Parathyroid adenoma (tissue), 2 donors: ENCODE measurements at regions not wholly inside any gene's neighbourhood (a gene's known extent, or its start where the extent isn't known, plus 50 kb on each side); places are given as distances from the start of the nearest gene placed in this dataset.
"Not testable (repeated sequence)": the region's sequence is repeated elsewhere in the genome, so short reads cannot be mapped to it uniquely, and the experiment has no call there.

ENCODE experiments used
- H2AFZ ChIP-seq: fragments of 300-600 bp; sonication (generic); one replicate; pipeline ENCODE4 v1.7.0; 2017; ENCODE audit warnings: antibody characterized with exemption, mild to moderate bottlenecking
- H3K27ac ChIP-seq: fragments of 300-600 bp; sonication (generic); one replicate; pipeline ENCODE4 v1.7.0; 2017
- H3K27me3 ChIP-seq: fragments of 300-600 bp; sonication (generic); one replicate; pipeline ENCODE4 v1.7.0; 2017; ENCODE audit warnings: low read length; ENCODE audit not compliant: control insufficient read depth, insufficient read depth
- H3K36me3 ChIP-seq: fragments of 300-600 bp; sonication (generic); one replicate; pipeline ENCODE4 v1.7.0; 2017; ENCODE audit warnings: low read length; ENCODE audit not compliant: control insufficient read depth, insufficient read depth
- H3K4me1 ChIP-seq: fragments of 300-600 bp; sonication (generic); one replicate; pipeline ENCODE4 v1.7.0; 2017; ENCODE audit warnings: control low read depth
- H3K4me2 ChIP-seq: fragments of 300-600 bp; sonication (generic); one replicate; pipeline ENCODE4 v1.7.0; 2017; ENCODE audit warnings: low read length
- H3K4me3 ChIP-seq: fragments of 300-600 bp; sonication (generic); one replicate; pipeline ENCODE4 v1.7.0; 2017; ENCODE audit warnings: low read depth, low read length
- H3K79me2 ChIP-seq: fragments of 300-600 bp; sonication (generic); one replicate; pipeline ENCODE4 v1.7.0; 2017; ENCODE audit warnings: control low read depth
- H3K9ac ChIP-seq: fragments of 300-600 bp; sonication (generic); one replicate; pipeline ENCODE4 v1.7.0; 2017; ENCODE audit warnings: mild to moderate bottlenecking
- H3K9me3 ChIP-seq: fragments of 300-600 bp; sonication (generic); one replicate; pipeline ENCODE4 v1.7.0; 2017; ENCODE audit warnings: low read length; ENCODE audit not compliant: control insufficient read depth
- CTCF ChIP-seq: fragments of 300-600 bp; sonication (generic); IDR thresholded peaks from one replicate; pipeline ENCODE4 v1.7.0; 2017; ENCODE audit warnings: antibody characterized with exemption, mild to moderate bottlenecking
- donor health status: primary hyperparathyroidism.

GRCh38 chr2:187693923-187694322 is 139.7 kb upstream of the TFPI start:
- Histone ChIP-seq H3K9me3 (no peaks in the 10 kb centered on the region), H3K9ac (no peak overlapping the region), H3K27me3 (no peaks in the 10 kb centered on the region), H3K4me1 (no peaks in the 10 kb centered on the region), H3K27ac (no peak overlapping the region), H3K79me2 (no peaks in the 10 kb centered on the region), H3K36me3 (no peaks in the 10 kb centered on the region), H2AFZ (no peak overlapping the region), H3K4me2 (no peak overlapping the region), H3K4me3 (no peak overlapping the region)
- no peak for TF ChIP-seq CTCF

- H2AFZ ChIP-seq, result not testable (repeated sequence)
These were observed 142.4 kb upstream of the TFPI start for GRCh38 chr2:187696644-187697043.

GRCh38 chr2:187698374-187699110 is 144.3 kb upstream of the TFPI start:
- Histone ChIP-seq H3K9me3 (no peaks in the 10 kb centered on the region), H3K27ac (no peak overlapping the region), H3K79me2 (no peaks in the 10 kb centered on the region), H3K9ac (no peak overlapping the region), H2AFZ (no peak overlapping the region), H3K27me3 (no peaks in the 10 kb centered on the region), H3K4me1 (no peaks in the 10 kb centered on the region), H3K4me2 (no peak overlapping the region), H3K4me3 (no peak overlapping the region), H3K36me3 (no peaks in the 10 kb centered on the region)
- TF ChIP-seq CTCF, result no peak

More at GRCh38 chr2:187696644-187697043, 142.4 kb upstream of the TFPI start:
- H3K79me2 ChIP-seq, H3K9ac ChIP-seq, H3K4me1 ChIP-seq, H3K4me3 ChIP-seq, H3K27me3 ChIP-seq, H3K36me3 ChIP-seq, H3K27ac ChIP-seq, H3K9me3 ChIP-seq, H3K4me2 ChIP-seq: not testable (repeated sequence)

- Histone ChIP-seq H3K4me3 (no peak overlapping the region), H3K79me2 (no peaks in the 10 kb centered on the region), H3K9ac (no peak overlapping the region), H3K27me3 (no peaks in the 10 kb centered on the region), H2AFZ (no peak overlapping the region), H3K4me1 (no peaks in the 10 kb centered on the region), H3K36me3 (no peaks in the 10 kb centered on the region), H3K9me3 (no peaks in the 10 kb centered on the region), H3K4me2 (no peak overlapping the region), H3K27ac (no peak overlapping the region)
- TF ChIP-seq CTCF, result no peak
These were observed 147.9 kb upstream of the TFPI start for GRCh38 chr2:187702157-187702556.

GRCh38 chr2:187708272-187708671 is 154.0 kb upstream of the TFPI start:
- no peak for TF ChIP-seq CTCF

More at GRCh38 chr2:187708272-187708671, 154.0 kb upstream of the TFPI start:
- no peak overlapping the region for H3K9ac ChIP-seq
- H3K27ac ChIP-seq, result no peak overlapping the region
- H3K79me2 ChIP-seq, result no peaks in the 10 kb centered on the region
- H3K4me1 ChIP-seq, result no peaks in the 10 kb centered on the region
- H3K9me3 ChIP-seq, result no peaks in the 10 kb centered on the region
- H2AFZ ChIP-seq, result no peak overlapping the region
- H3K4me3 ChIP-seq, result no peak overlapping the region
- no peaks in the 10 kb centered on the region for H3K36me3 ChIP-seq
- no peaks in the 10 kb centered on the region for H3K27me3 ChIP-seq
- H3K4me2 ChIP-seq, result no peak overlapping the region
